ENCODE measurements at regions not wholly inside any gene's neighbourhood (a gene's known extent, or its start where the extent isn't known, plus 50 kb on each side); places are given as distances from the start of the nearest gene placed in this dataset.

DNA sequence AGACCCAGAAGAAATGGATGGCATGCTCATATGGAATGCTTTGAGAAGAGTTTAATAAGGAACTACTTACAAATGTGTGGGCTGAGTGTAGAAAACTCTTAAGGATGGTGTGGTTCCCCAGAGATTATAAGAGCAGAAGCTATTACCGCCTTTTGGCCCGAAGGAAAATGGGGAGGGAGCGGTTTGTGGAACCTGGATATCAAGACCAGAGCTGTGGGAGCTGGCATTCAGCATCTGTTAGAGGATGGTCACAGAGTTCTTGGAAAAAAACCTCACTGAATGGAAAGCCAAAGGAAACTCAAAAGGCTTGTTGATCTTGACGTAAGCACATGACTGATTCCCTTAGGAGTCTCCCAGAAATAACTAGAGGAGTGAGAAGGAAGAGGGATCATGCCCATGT is 151.0 kb downstream of the PJA2 start:
- Histone ChIP-seq H3K79me2 (ENCODE audit: control insufficient read depth in 1 of 2, insufficient read depth in 2 of 2, low read length in 2 of 2) (no peaks in the 10 kb centered on the region), H2BK5ac (ENCODE audit: low read depth, low read length) (no peak overlapping the region), H3K27ac (ENCODE audit: low read depth, low read length) (no peak overlapping the region), H2BK12ac (ENCODE audit: low read depth, low read length) (peak overlapping the region; percentile 30; the same call in 1 of the 2 replicates), H2BK15ac (ENCODE audit: low read length) (no peak overlapping the region), H3K27me3 (replicated peaks in 1 of 4; ENCODE audit: control insufficient read depth in 3 of 4, extremely low read depth in 1 of 4, insufficient read depth in 3 of 4, low read length in 3 of 4) (no peaks in the 10 kb centered on the region), H2BK120ac (replicated peaks; ENCODE audit: low read depth, low read length) (no peak overlapping the region), H3K23ac (ENCODE audit: insufficient read length) (no peak overlapping the region), H4K91ac (replicated peaks; ENCODE audit: insufficient read length, low read length) (no peak overlapping the region), H3K36me3 (ENCODE audit: control insufficient read depth in 2 of 4, insufficient read depth in 4 of 4, low read length in 3 of 4) (no peaks in the 10 kb centered on the region), H3K9ac (replicated peaks in 1 of 4; ENCODE audit: extremely low read depth in 1 of 4, low read depth in 3 of 4, low read length in 3 of 4) (no peak overlapping the region), H3K23me2 (ENCODE audit: low read depth, low read length) (no peaks in the 10 kb centered on the region), H2AK5ac (ENCODE audit: low read depth, low read length) (no peak overlapping the region), H3K14ac (ENCODE audit: insufficient read length) (no peak overlapping the region), H3K79me1 (ENCODE audit: low read depth, low read length) (no peaks in the 10 kb centered on the region), H4K5ac (ENCODE audit: insufficient read length, low read depth, low read length) (no peak overlapping the region), H4K8ac (ENCODE audit: extremely low read depth, insufficient read depth, low read length) (no peak overlapping the region), H3K9me3 (ENCODE audit: insufficient read depth in 2 of 2, low read depth in 1 of 2, low read length in 1 of 2) (no peaks in the 10 kb centered on the region; a peak in 1 of 4 replicates), H2AFZ (ENCODE audit: low read length) (no peak overlapping the region; the same call in 1 of the 2 replicates), H3K4ac (replicated peaks; ENCODE audit: insufficient read length, low read depth, low read length) (no peak overlapping the region), H4K20me1 (replicated peaks in 1 of 2; ENCODE audit: control insufficient read depth in 1 of 2, insufficient read depth in 2 of 2, low read length in 2 of 2) (no peaks in the 10 kb centered on the region), H3K56ac (replicated peaks; ENCODE audit: insufficient read length, low read depth, low read length) (no peak overlapping the region), H3K4me3 (ENCODE audit: extremely low read depth in 1 of 4, insufficient read depth in 2 of 4, low read depth in 3 of 4, low read length in 4 of 4) (no peak overlapping the region), H3K4me1 (replicated peaks in 1 of 4; ENCODE audit: control insufficient read depth in 3 of 4, insufficient read depth in 4 of 4, low read length in 3 of 4) (peaks cover 0 to 3% (median 0%) of the 10 kb centered on the region in 4 experiments; a peak in 1 of 7 replicates), H2BK20ac (ENCODE audit: low read length) (no peak overlapping the region), H3K18ac (ENCODE audit: extremely low read depth, low read length) (no peak overlapping the region; the same call in 1 of the 2 replicates), H3K4me2 (ENCODE audit: insufficient read depth in 1 of 2, low read depth in 2 of 2, low read length in 2 of 2) (0 out of 4 replicates have a peak overlapping the region, but pooled peaks of 1 of the 2 experiments have one; percentile 28)
- 83% methylated on average over 4 of the region's 4 CpGs; no CpG with 5 or more reads in 1 of the 2 experiments for WGBS, 2 experiments (ENCODE audit: extremely low coverage in 1 of 2, insufficient coverage in 1 of 2, insufficient read length in 1 of 2, insufficient replicate concordance in 2 of 2, low coverage in 1 of 2, low lambda C conversion rate in 2 of 2, missing lambda C conversion rate in 1 of 2)
- no peak for FAIRE-seq
- ChIA-PET CTCF (ENCODE audit: partially characterized antibody) (no interaction called here), POLR2A (ENCODE audit: partially characterized antibody) (no interaction called here)
- no peak for TF ChIP-seq ZNF274 (IDR thresholded peaks at IDR 0.05; ENCODE audit: borderline replicate concordance, extremely low read depth, low read length)
- no peak for TF ChIP-seq RXRA (IDR thresholded peaks at IDR 0.05; ENCODE audit: insufficient read depth, low read depth, low read length)
- no peak for TF ChIP-seq GABPA (IDR thresholded peaks at IDR 0.05; ENCODE audit: borderline replicate concordance, insufficient read depth, low read length)
- TF ChIP-seq EP300 (IDR thresholded peaks at IDR 0.05; ENCODE audit: borderline replicate concordance in 1 of 2, low read depth in 2 of 2, low read length in 2 of 2), result no peak
- no peak for TF ChIP-seq POLR2AphosphoS5 (IDR thresholded peaks at IDR 0.05; ENCODE audit: low read depth, low read length)
- no peak for DNase-seq (ENCODE audit: low read depth in 1 of 2, low spot score in 2 of 2)
